ENCODE measurements at regions not wholly inside any gene's neighbourhood (a gene's known extent, or its start where the extent isn't known, plus 50 kb on each side); places are given as distances from the start of the nearest gene placed in this dataset.

DNA sequence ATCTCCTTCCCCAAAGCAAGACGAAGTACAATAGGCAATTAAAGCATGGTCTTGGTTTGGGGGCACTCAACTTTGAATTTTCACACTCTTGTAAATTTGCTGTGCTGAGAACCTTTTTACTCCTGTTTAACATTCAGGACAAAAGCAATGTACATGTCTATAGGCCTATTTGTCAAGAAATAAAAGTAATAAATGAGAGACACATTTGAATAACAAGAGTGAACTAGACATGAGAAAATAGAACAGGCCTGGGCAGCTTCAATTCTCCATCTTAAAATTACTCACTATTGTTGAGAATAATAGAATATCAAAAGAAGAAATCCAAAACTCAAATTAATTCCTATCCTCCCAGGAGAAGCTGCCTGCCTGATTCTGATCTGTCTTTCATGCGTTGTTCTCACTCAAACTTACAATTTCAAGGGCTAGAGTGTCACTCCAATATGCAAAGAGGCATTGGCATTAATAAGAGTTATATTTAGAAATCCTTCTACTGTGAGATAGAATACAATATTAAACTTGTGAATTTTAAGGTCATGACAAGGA lies 192.9 kb upstream of the CCNG1 start:
- Histone ChIP-seq H3K27me3 (ENCODE audit: low read depth) (no peaks in the 10 kb centered on the region), H3K9me3 (replicated peaks) (no peaks in the 10 kb centered on the region), H3K4me1 (no peaks in the 10 kb centered on the region), H3K27ac (replicated peaks) (no peak overlapping the region), H3K36me3 (no peaks in the 10 kb centered on the region), H3K4me3 (no peak overlapping the region)
- intact Hi-C loops (cut with micrococcal nuclease): no loop called here
- no peak for DNase-seq
- TF ChIP-seq, protein P1, sequence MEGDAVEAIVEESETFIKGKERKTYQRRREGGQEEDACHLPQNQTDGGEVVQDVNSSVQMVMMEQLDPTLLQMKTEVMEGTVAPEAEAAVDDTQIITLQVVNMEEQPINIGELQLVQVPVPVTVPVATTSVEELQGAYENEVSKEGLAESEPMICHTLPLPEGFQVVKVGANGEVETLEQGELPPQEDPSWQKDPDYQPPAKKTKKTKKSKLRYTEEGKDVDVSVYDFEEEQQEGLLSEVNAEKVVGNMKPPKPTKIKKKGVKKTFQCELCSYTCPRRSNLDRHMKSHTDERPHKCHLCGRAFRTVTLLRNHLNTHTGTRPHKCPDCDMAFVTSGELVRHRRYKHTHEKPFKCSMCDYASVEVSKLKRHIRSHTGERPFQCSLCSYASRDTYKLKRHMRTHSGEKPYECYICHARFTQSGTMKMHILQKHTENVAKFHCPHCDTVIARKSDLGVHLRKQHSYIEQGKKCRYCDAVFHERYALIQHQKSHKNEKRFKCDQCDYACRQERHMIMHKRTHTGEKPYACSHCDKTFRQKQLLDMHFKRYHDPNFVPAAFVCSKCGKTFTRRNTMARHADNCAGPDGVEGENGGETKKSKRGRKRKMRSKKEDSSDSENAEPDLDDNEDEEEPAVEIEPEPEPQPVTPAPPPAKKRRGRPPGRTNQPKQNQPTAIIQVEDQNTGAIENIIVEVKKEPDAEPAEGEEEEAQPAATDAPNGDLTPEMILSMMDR (IDR thresholded peaks at IDR 0.05; ENCODE audit: borderline replicate concordance): no peak

DNA sequence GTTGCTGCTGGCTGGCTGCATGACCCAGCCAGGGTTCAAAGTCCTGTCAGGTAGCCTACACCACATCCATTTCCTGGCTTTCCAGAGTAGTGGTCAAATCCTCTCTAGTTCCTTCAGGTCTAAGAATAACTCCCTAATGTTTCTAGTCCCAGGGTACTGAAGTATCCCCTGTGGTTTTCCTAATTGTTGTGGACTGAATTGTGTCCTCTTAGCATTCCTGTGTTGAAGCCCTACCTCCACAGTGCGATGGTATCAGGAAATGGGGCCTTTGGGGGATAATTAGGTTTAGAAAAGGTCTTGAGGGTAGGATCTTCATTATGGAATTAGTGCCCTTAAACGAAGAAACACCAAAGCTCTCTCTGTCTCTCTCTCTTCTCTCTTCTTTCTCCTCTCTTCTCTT lies 191.8 kb upstream of the CCNG1 start:
- no peaks in the 10 kb centered on the region for H3K36me3 ChIP-seq
- no peaks in the 10 kb centered on the region for H3K9me3 ChIP-seq (replicated peaks)
- TF ChIP-seq, protein P1 (IDR thresholded peaks at IDR 0.05; ENCODE audit: borderline replicate concordance): no peak

DNA sequence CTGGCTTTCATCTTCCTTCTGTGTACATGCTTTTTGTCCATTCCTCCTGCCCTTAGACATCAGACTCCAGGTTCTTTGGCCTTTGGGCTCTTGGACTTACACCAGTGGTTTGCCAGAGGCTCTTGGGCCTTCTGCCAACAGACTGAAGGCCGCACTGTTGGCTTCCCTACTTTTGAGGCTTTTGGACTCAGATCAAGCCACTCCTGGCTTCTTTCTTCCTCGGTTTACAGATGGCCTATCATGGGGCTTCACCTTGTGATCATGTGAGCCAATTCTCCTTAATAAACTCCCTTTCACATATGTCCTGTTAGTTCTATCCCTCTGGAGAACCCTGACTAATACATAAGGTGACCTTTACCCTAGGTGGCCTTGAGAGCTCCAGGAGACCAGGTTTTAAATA lies 189.1 kb upstream of the CCNG1 start:
- Histone ChIP-seq H3K9me3 (replicated peaks) (no peaks in the 10 kb centered on the region), H3K27me3 (ENCODE audit: low read depth) (no peaks in the 10 kb centered on the region), H3K27ac (replicated peaks) (no peak overlapping the region), H3K4me1 (no peaks in the 10 kb centered on the region), H3K4me3 (no peak overlapping the region), H3K36me3 (no peaks in the 10 kb centered on the region)
- TF ChIP-seq, protein P1 (IDR thresholded peaks at IDR 0.05; ENCODE audit: borderline replicate concordance): no peak
- no peak for DNase-seq
- intact Hi-C loops (cut with micrococcal nuclease): no loop called here

More for the DNA sequence above, 191.8 kb upstream of the CCNG1 start:
- Histone ChIP-seq H3K27ac (replicated peaks) (no peak overlapping the region), H3K27me3 (ENCODE audit: low read depth) (no peaks in the 10 kb centered on the region), H3K4me1 (no peaks in the 10 kb centered on the region), H3K4me3 (no peak overlapping the region)
- DNase-seq: no peak
- intact Hi-C loops (cut with micrococcal nuclease): no loop called here

DNA sequence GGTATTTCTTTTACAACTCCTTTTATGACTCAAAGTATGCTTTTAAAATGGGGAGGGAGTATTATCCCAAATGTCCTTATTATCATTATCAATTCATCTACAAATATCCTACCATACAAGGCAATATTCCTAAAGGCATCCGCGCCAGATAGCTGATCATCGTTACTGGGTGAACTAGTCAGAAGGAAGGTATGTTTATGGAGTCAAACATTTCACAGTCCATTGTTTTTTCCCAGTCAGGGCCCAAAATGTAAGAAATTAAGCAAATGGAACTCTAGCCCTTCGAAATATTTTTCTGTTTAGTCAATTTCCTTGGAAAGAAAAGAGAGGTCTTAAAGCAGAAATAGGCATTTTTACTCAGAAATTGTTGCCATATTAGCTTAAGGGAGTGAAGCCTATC lies 188.5 kb upstream of the CCNG1 start:
- Histone ChIP-seq H3K9me3 (replicated peaks) (no peaks in the 10 kb centered on the region), H3K4me1 (no peaks in the 10 kb centered on the region), H3K36me3 (no peaks in the 10 kb centered on the region), H3K4me3 (no peak overlapping the region), H3K27ac (replicated peaks) (no peak overlapping the region), H3K27me3 (ENCODE audit: low read depth) (no peaks in the 10 kb centered on the region)
- TF ChIP-seq, protein P1 (IDR thresholded peaks at IDR 0.05; ENCODE audit: borderline replicate concordance): no peak
- no peak for DNase-seq
- intact Hi-C loops (cut with micrococcal nuclease): no loop called here

DNA sequence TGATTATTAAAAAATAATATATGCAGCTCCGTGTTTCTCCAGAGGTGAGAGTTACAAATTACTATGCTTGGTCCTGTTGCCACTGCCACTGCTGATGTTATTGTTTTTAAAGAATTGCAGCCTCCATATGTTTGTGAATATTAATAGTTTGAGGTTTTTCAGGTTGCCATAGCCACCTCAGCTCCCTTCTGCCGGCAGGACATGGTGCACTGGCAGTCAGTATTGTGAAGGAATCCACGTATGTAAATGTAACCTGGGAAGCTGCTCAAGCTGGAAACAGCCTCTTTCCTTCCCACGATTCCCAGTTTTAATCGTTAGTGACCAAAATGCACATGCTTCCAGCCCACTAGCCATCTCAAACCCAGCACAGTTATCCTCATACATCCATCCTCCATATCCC lies 184.4 kb upstream of the CCNG1 start:
- H3K27me3 ChIP-seq (ENCODE audit: low read depth): no peaks in the 10 kb centered on the region
- H3K4me1 ChIP-seq: no peaks in the 10 kb centered on the region
- TF ChIP-seq, protein P1 (IDR thresholded peaks at IDR 0.05; ENCODE audit: borderline replicate concordance): no peak
- no peak overlapping the region for H3K4me3 ChIP-seq
- H3K36me3 ChIP-seq: no peaks in the 10 kb centered on the region
- intact Hi-C loops (cut with micrococcal nuclease): no loop called here
- H3K27ac ChIP-seq (replicated peaks): no peak overlapping the region
- no peak for DNase-seq
- H3K9me3 ChIP-seq (replicated peaks): no peaks in the 10 kb centered on the region
